ENCODE measurements at regions not wholly inside any gene's neighbourhood (a gene's known extent, or its start where the extent isn't known, plus 50 kb on each side); places are given as distances from the start of the nearest gene placed in this dataset.

- no peak for DNase-seq
Measured at GRCh38 chr12:46914336-46914735, 88.5 kb upstream of the SLC38A4 start.

GRCh38 chr12:46915082-46915481 is 89.3 kb upstream of the SLC38A4 start:
- no peak for DNase-seq

- DNase-seq = no peak
Measured at GRCh38 chr12:46915836-46916235, 90.0 kb upstream of the SLC38A4 start.

- DNase-seq = no peak
Measured at GRCh38 chr12:46916796-46917419, 91.1 kb upstream of the SLC38A4 start.

GRCh38 chr12:46917821-46918220 is 92.0 kb upstream of the SLC38A4 start:
- DNase-seq = no peak

GRCh38 chr12:46918631-46919030 is 92.8 kb upstream of the SLC38A4 start:
- DNase-seq = no peak

- no peak for DNase-seq
Measured at GRCh38 chr12:46919666-46920400, 94.0 kb upstream of the SLC38A4 start.

GRCh38 chr12:46920499-46920898 is 94.7 kb upstream of the SLC38A4 start:
- DNase-seq = no peak

GRCh38 chr12:46921048-46921763 is 95.4 kb upstream of the SLC38A4 start:
- no peak for DNase-seq

- DNase-seq = no peak
Measured at GRCh38 chr12:46921764-46922133, 96.0 kb upstream of the SLC38A4 start.

GRCh38 chr12:46926526-46926925 is 100.7 kb upstream of the SLC38A4 start:
- no peak for DNase-seq

GRCh38 chr12:46930101-46930500 is 104.3 kb upstream of the SLC38A4 start:
- DNase-seq = no peak

GRCh38 chr12:46933947-46934346 is 108.2 kb upstream of the SLC38A4 start:
- DNase-seq = peak; percentile 0

- DNase-seq = no peak
Measured at GRCh38 chr12:46934374-46935111, 108.7 kb upstream of the SLC38A4 start.

GRCh38 chr12:46935271-46935847 is 109.6 kb upstream of the SLC38A4 start:
- DNase-seq = no peak

- DNase-seq = no peak
Measured at GRCh38 chr12:46936042-46936441, 110.2 kb upstream of the SLC38A4 start.

- DNase-seq = no peak
Measured at GRCh38 chr12:46938071-46938678, 112.4 kb upstream of the SLC38A4 start.

GRCh38 chr12:46941981-46942380 is 116.2 kb upstream of the SLC38A4 start:
- no peak for DNase-seq

GRCh38 chr12:46942579-46942978 is 116.8 kb upstream of the SLC38A4 start:
- DNase-seq = no peak

- no peak for DNase-seq
Measured at GRCh38 chr12:46944088-46944487, 118.3 kb upstream of the SLC38A4 start.

GRCh38 chr12:46944771-46945170 is 119.0 kb upstream of the SLC38A4 start:
- no peak for DNase-seq

GRCh38 chr12:46945591-46945990 is 119.8 kb upstream of the SLC38A4 start:
- DNase-seq = no peak

GRCh38 chr12:46946137-46946536 is 120.3 kb upstream of the SLC38A4 start:
- DNase-seq = no peak

Measured in NCI-H1694 treated with DMSO at 0.1 percent for 48 hours (cell line).